HG03280 (cell line): ENCODE measurements at regions not wholly inside any gene's neighbourhood (a gene's known extent, or its start where the extent isn't known, plus 50 kb on each side); places are given as distances from the start of the nearest gene placed in this dataset.
"Not testable (repeated sequence)": the region's sequence is repeated elsewhere in the genome, so short reads cannot be mapped to it uniquely, and the experiment has no call there.

Experiments used
- ATAC-seq: cut with Tn5 transposase; IDR thresholded peaks from one replicate; pipeline ENCODE4 v1.9.1; 2021; ENCODE audit warnings: mild to moderate bottlenecking, moderate library complexity; ENCODE audit not compliant: unreplicated experiment

DNA sequence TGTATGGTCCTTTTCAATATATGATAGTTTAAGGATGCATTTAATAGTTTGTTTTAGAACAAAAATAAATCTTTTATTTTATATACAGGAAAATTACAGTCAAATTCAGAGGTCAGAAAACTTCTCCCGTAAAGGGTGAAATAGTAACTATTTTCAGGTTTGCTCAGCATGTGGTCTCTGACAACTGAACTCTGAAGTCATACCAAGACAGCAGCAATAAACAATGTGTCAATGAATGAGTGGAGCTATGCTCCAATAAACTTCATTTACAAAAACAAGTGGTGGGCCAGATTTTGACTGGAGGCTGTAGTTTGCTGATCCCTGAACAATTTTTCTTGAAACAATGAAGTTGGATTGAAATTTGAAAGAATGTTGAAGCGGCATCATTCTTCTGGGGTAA is 123.6 kb downstream of the ZNF248 start:
- ATAC-seq: peak; percentile 69

DNA sequence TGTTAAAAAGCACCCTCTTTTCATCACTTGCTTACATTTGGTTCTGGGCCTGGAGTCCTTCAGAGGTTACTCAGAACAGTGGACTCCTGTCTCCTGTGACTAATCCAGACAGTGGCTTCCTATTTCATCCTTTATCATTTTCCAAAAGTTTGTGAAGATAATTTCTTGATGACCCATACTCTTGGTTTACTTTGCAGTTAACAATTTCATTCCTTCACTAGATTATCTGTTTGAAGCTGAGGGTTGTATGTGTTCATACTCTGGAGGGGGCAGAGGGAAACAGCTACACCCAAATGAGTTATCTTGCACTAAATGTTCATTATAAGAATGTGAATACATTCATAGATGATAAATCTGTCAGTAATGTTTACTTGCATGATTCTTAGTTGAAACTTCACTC is 124.7 kb downstream of the ZNF248 start:
- no peak for ATAC-seq

DNA sequence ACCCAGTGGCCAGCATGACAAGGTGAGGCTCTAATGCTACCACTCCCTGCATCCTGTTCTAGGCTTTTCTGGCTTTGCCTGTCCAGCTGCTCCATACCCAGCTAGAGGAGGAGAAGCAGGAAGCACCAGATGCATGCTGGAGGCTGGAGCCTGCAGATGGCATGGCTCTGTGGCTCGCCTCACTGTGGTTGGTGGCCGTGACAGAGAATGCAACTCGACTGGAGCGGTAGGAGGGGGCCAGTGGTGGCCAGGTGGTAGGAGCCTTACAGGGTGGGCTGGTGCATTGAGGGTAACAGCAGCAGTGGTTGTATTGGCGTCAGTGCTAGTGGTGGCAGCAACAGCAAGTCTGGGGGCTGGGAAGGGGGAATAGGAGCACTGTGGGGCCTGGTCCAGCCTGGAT is 128.6 kb downstream of the ZNF248 start:
- no peak for ATAC-seq

DNA sequence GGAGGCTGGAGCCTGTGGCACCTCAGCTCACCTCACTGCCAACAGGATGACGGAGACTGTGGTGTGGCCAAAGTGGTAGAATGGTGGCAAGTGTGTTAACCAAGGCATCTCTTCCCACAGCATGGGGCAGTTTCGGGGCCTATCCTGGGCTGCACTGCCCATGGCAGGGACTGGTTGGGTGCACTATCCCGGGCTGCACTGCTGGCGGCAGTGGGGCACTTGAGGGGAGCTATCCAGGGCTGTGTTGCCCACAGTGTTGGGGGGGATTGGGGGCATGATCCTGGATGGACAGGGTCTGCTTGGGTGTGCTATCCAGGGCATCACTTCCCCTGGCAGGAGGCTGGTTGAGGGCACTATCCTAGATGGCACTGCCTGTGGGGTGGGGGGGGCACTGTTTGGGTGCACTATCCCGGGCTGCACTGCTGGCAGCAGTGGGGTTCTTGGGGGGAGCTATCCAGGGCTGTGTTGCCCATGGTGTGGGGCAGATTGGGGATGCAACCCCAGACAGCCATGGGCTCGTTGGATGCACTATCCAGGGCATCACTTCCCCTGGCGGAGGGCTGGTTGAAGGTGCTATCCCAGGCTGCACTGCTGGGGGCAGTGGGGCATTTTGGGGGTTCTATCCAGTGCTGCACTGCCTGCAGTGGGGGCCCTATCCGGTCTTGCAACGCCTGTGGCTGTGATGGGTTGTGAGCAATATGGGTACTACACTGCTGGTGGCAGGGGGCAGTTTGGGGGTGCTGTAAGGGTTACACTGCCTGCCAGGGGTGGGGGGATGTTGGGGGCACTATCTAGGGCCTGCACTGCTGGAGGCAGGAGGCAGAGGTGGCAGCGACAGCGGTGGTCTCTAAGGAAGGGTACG is 129.7 kb downstream of the ZNF248 start:
- ATAC-seq: no peak

DNA sequence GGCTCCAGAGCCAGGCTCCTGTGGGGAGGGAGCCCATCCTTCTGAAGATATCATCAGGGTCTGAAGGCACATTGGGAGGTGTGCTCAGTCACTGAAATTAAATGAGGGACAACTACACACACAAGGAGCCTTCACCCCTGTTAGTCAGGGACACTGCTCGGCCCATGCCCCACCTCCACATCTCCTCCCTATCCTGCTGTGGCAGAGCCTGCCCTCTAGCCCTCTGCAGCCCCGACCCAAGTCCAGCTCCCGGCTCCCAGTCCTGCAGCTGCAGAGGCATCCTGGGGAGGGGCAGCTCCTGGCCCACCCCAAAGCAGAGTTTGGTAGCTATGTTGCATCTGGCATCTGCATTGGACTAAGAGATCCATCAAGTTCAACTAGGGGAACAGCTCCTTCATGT is 136.3 kb downstream of the ZNF248 start:
- ATAC-seq: no peak

DNA sequence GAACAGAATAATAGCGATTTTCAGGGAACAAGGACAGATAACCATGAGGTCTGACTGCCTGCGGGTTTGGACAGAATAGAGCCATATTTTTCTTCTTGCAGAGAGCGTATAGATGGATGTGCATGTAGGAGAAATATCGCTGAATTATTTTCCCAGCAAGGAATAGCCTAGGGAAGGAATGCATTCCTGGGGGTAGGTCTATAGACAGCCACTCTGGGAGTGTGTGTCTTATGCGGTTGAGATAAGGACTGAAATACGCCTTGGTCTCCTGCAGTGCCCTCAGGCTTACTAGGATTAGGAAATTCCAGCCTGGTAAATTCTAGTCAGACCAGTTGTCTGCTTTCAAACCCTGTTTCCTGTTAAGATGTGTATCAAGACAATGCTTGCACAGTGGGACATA is 139.3 kb downstream of the ZNF248 start:
- ATAC-seq: not testable (repeated sequence)

DNA sequence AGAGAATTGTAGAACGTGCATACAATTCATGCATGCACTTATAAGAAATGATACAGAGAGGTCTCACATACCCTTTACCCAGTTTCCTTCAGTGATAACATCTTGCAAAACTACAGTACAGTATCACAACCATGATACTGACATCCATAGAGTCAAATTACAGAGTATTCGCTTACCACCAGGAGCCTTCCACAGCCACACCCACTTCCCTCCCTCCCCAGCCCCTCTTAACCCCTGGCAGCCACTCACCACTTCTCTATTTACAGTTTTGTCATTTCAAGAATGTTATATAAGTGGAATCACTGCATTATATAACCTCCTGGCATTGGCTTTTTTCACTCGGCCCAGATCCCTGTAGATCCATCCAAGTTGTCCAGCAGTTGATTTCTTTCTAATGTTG is 143.8 kb downstream of the ZNF248 start:
- ATAC-seq: no peak

DNA sequence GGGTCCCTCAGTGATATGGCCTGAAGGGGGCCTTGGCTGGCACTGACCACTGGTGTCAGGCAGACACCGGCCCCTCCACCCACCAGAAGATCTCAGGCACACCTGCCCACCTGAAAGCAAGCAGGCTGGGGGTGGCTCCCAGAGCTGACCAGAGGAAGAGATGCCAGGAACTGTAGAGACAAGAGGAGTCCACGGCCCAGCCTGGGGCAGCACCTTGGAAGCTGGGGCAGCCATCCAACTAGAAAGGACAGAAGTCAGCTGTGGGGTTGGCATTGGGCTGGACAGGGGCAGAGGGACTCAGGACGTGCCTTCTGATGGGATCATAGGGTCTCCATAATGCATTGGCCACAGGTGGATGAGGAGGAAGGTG is 144.3 kb downstream of the ZNF248 start:
- ATAC-seq: no peak

DNA sequence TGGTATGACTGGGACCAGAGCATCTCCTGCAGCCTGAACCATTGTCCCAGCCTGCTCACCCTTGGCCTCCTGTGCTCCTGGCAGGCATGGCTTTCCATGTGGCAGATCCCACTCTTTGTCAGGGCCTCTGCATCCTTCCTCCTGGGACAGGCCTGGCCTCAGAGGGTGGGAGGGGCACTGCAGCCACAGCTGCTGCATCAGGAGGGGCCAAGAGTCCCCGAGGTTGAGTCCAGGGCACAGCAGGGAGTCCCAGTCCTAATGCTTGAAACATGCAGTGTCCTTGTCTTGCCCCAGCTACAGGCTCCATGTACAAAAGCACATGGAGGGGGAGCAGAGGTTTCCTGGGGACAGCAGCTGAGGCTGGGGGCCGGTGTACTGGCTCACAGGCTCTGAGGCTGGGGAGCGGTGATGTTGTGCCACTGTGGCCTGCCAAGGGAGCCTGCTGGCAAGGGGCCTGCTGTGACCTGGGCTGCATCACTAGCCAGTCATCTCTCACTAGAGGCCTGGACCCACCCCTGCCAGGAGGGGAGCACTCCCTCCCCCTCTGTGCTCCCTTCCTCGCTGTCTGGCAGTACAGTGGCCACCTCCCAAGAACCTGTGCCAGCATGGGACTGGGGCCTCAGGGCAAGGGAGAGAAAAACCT is 144.8 kb downstream of the ZNF248 start:
- no peak for ATAC-seq

DNA sequence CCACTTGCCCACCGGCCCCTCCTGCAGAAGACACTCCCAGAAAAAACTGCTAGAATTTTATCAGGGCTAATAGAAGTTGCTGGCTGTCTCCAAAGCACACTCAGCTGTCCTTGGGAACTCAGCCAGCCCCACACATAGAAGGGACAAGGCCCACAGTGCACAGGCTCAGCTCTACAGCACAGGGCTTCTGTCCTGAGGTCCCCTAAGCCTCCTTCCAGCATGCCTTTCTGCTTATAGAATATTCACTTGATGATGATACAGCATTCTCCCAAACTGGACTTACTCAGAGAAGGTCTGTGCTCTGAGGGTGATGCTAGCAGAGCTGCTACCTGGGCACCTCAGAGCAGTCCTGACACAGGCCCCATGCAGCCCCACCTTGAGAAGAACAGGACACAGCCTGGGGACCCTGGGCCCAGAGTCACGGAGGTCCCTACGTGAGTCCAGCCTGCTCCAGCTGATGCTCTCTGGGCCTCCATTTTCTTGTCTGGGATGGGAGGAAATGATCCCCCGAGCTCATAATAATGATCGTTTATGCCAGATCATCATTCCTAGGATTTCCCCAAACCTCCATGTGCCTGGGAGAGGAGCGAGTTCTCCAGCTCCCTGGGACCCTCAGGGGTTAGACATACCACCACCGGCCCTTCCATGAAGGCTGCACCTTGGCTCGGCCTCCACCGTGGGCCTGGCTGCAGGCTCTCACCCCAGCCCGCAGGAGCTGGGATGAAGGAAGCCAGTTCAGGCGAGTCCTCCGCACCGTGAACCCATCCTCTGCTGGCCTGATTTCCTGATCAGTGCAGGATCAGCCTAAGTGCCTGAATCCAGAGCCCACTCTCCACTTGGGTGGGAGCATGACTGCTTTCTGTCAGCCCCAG is 145.6 kb downstream of the ZNF248 start:
- no peak for ATAC-seq

DNA sequence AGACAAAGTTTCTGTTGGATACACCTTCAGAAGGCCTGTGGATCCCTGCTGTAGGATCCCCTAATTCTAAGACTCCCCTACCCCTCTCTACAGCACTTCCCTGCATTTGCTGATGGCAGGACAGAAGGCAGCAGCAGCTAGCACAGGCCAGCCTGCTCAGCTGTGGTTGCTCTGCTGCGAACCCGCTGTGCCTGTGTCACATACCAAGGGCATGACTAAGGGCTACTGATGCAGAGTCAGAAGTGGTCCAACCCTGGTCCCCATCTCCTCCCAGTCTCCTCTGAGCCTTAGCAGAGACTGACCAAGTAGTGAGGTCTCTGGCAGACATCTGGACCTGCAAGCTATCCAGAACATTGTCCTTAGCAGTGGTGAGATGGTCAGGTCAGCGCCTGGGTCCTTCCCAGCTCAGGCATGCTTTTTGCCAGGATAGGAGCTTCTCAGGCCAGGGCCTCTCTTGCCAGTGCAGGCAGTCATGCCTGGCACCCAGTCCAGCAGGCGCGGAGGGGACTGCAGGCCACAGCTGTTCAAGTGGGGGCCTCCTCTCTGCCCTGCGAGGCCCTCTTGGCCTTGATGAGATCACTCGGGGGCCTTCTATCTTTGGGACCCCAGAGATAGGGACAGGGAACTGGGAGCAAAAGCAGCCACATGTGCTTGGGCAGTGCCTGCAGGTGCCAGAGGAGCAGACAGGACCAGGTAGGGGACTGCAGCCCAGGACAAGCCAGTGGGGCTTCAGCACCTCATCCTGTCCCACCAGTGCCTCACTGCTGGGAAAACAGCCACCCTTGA is 146.4 kb downstream of the ZNF248 start:
- ATAC-seq: no peak

DNA sequence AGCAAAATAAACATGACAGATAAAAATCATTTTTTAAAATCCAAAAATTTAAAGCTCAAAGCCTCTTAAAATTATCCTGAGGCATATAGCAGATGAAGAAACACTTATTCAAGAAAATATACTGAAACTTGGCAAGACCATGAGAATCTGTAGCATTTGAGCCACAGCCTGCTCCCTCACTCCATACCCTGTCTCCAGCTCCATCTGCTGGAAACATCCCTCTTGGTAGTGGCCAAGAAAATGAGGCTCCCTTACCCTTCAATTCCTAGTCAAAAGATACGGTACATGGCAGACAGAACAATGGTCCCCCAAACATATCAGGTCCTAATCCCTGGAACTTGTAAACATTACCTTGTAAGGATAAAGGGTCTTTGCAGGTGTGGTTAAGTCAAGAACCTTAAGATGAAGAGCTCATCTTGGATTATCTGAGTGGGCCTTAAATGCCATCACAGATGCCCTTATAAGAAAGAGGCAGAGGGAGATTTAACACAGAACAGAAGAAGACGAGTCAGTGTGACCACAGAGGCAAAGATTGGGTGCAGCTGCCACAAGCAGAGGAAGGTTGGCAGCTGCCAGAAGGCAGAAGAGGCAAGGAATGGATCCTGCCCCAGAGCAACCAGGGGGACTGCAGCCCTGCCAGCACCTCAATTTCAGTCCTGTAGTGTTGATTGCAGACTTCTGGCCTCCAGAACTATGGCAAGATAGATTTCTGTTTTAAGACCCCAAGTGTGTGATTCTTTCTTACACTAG is 149.4 kb downstream of the ZNF248 start:
- no peak for ATAC-seq

DNA sequence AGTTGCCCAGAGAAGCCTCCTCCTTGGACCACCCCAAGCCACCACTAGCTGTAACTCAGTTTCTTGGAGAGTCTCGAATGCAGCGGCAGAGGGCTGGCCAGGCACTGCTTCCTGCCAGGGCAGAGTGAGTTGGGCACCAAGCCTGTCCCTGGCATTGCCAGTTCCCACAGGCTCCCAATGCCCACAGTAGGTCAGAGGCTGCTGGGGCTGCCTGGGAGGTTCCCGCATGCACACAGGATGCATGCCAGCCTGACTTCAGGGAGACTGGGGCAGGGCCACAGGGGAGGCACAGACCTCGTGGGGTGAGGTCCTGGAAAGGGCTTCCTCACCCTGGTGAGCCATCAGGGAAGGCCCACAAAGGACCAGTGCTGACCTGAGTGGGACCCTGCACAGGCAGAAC is 152.8 kb downstream of the ZNF248 start:
- ATAC-seq: no peak

DNA sequence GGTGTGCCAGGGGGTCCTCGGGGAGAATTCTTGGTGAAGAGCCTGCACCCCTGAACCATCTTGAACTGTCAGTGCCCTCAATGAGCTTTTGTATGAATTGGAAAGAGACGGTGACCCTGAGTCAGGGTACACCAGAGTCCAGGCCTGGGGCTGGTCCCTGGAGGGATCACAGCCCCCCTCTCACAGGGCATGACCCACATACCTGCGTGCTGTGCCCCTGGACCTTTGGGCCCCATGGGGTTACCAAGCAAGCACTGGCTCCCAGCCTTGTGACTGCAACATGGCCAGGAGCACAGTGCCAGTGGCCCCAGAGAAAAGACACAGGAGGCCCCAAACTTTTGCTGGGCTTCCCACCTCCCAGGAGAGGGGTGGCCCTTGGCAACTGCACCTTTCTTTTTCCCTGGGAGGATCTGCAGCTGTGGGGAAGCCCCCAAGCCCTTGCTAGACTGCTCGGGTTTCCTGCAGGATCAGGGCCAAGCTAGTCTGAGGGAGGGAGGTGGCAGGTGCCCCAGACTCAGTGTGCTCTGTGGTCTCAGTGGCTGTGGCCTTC is 153.5 kb downstream of the ZNF248 start:
- ATAC-seq: no peak

DNA sequence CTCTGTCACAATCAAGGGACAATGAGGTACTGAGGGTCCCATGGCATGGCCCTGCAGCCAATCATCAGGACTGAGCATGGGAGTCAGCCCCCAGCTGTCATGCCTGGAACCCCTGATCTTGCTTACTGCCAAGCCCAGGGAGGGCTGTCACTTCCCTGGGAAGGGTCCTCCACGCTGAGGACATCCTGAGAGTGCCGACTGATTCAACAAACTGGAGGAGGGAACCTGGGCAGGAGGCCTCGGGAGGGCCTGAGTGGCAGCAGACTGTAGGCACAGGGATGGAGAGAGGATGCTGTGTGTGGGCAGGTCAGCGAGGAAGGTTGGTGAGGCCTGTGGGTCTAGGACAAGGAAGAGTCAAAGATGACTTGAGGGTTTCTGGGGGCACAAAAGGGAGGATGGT is 154.3 kb downstream of the ZNF248 start:
- no peak for ATAC-seq

DNA sequence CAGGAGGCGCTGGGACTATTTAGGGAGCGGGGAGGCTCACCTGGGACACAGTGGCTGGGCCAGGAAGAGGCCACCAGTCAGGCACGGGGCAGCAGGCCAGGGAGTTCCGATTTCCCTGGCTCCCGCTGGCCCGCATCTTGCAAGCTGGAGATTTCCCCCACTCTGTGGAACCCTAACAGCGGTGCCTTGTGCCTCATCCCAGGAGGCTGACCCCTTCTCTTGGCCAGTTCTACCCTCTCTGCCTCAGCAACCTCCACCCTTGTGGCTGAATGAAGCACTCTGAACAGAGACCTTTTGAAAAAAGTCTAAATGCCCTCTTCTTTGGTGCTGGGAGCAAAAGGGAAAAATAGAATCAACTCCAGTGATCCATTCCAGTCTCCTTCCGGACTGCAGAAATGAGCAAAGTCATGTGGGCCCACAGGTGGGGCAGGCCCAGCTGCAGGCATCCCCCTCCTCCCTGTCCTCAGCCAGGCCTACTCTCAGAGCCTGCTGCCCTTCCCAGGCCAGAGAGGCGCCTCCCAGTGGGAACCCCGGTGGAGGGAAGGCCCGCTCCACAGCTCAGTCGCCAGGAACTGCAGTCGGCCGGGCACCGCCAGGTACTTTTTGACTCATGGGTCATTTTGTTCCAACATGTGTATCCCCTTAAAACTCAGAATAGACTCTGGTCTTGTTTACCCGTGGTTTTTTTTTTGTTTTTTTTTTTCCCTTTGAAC is 155.5 kb downstream of the ZNF248 start:
- ATAC-seq: no peak

DNA sequence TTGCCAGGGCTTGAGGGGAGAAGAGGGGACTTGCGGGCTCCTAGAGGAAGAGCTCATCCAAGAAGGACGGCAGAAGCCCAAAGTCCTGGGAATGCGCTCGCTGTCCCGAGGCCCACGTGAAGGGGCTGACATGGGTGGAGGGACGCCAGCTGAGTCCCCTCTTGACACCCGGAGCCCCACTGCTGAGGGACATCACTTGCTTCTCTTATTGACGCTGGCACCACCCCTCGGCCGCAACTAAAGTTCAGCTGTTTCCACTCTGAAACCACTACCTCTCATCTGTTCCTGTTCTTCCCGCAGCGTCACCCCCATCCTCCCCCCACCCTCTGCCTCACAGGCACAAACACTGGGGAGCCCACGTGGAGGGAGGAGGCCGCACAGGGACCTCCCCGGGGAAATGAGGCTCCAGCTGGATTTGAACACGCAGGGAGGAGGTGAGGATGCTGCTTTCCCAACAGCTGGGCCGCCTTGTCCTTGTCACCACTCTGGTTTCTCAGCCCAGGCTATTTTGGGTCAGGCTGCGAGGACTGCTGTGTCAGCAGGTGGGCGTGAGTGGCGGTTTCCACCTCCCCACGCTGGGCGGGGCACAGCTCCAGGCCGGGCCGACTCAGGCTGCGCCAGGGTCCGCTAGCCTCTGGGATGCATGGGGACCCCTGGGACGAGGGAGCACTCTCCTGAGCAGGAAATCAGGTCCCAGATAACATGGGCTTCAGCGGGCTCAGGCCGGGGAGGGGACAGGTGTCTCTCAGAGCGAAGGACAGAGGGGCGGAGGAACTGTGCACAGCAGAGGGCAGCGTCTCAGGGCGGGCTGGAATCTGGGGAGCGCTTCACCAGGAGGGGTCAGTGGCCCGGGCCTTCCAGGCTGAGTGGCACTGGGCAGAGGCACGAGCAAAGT is 156.3 kb downstream of the ZNF248 start:
- no peak for ATAC-seq

DNA sequence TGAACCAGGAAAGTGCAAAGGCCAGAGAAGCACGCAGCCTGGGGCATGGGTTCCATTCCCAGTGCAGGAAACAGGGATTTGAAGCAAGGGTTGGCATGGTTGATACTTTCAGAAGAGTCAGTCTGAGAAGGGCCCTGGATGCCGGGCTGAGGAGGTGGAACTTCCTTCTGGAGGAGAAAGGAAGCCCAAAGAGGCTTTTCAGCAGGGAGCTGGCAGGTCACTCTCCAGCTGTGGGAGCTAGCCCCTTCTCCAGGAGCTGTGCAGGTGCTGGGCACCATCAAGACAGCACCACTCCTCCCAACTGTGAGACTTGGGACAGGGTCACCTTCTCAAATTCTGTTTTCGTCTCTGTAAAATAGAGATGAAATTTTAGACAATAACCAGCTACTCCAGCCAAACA is 169.8 kb downstream of the ZNF248 start:
- ATAC-seq: no peak
